KMS-11 (cell line): ENCODE measurements at regions not wholly inside any gene's neighbourhood (a gene's known extent, or its start where the extent isn't known, plus 50 kb on each side); places are given as distances from the start of the nearest gene placed in this dataset.

Source experiments
- H2AFZ ChIP-seq: fragments of 200-600 bp; sonication (generic); 2 replicates; pipeline ENCODE4 v1.6.1; 2016; ENCODE audit warnings: antibody characterized with exemption, mixed run types, low read depth
- H3K27ac ChIP-seq: fragments of 200-600 bp; sonication (generic); 2 replicates; pipeline ENCODE4 v1.6.1; 2016; ENCODE audit warnings: mild to moderate bottlenecking, mixed run types
- H3K27me3 ChIP-seq: fragments of 200-600 bp; sonication (generic); 2 replicates; pipeline ENCODE4 v1.6.1; 2017; ENCODE audit warnings: mild to moderate bottlenecking, low read depth, mixed run types, moderate library complexity; ENCODE audit not compliant: insufficient read depth
- H3K36me3 ChIP-seq: fragments of 200-600 bp; sonication (generic); 2 replicates; pipeline ENCODE4 v1.6.1; 2017; ENCODE audit warnings: mild to moderate bottlenecking, mixed run types; ENCODE audit not compliant: insufficient read depth
- H3K4me1 ChIP-seq: fragments of 200-600 bp; sonication (generic); 2 replicates; pipeline ENCODE4 v1.6.1; 2016; ENCODE audit warnings: mild to moderate bottlenecking, low read depth, mixed run types; ENCODE audit not compliant: poor library complexity, severe bottlenecking
- H3K4me2 ChIP-seq: fragments of 200-600 bp; sonication (generic); 2 replicates; pipeline ENCODE4 v1.7.0; 2016; ENCODE audit warnings: mild to moderate bottlenecking, mixed run types
- H3K4me3 ChIP-seq: fragments of 200-600 bp; sonication (generic); IDR thresholded peaks from 2 replicates; pipeline ENCODE4 v1.6.1; 2017; ENCODE audit warnings: low read depth, low read length, mixed read lengths; ENCODE audit not compliant: insufficient read depth
- H3K79me2 ChIP-seq: fragments of 200-600 bp; sonication (generic); 2 replicates; pipeline ENCODE4 v1.6.1; 2016; ENCODE audit warnings: low read depth, mixed run types; ENCODE audit not compliant: insufficient read depth
- H3K9ac ChIP-seq: fragments of 200-600 bp; sonication (generic); 2 replicates; pipeline ENCODE4 v1.6.1; 2016; ENCODE audit warnings: mild to moderate bottlenecking, mixed run types
- H4K20me1 ChIP-seq: fragments of 200-600 bp; sonication (generic); 2 replicates; pipeline ENCODE4 v1.6.1; 2016; ENCODE audit warnings: mild to moderate bottlenecking, mixed run types; ENCODE audit not compliant: insufficient read depth
- TF ChIP-seq, protein P1 (sequence below): fragments of 200-600 bp; sonication (generic); conservative IDR thresholded peaks from 2 replicates; pipeline ENCODE4 v1.6.1; 2017; ENCODE audit warnings: low read depth, mild to moderate bottlenecking, antibody characterized with exemption, low read length, moderate library complexity, mixed read lengths

DNA sequence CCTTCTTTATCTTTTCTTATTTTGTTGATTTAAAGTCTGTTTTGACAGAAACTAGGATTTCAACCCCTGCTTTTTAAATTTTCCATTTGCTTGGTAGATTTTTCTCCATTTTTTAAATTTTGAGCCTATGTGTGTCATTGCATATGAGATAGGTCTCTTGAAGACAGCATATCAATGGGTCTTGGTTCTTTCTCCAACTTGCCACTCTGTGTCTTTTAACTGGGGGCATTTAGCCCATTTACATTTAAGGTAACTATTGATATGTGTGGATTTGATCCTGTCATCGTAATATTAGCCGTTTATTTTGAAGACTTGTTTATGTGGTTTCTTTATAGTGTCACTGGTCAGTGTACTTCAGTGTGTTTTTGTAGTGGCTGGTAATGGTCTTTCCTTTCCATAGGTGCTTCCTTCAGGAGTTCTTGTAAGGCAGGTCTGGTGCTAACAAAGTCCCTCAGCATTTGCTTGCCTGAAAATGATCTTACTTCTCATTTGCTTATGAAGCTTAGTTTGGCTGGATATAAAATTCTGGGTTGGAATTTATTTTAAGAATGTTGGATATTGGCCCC is 223.9 kb downstream of the USP25 start:
- TF ChIP-seq, protein P1, sequence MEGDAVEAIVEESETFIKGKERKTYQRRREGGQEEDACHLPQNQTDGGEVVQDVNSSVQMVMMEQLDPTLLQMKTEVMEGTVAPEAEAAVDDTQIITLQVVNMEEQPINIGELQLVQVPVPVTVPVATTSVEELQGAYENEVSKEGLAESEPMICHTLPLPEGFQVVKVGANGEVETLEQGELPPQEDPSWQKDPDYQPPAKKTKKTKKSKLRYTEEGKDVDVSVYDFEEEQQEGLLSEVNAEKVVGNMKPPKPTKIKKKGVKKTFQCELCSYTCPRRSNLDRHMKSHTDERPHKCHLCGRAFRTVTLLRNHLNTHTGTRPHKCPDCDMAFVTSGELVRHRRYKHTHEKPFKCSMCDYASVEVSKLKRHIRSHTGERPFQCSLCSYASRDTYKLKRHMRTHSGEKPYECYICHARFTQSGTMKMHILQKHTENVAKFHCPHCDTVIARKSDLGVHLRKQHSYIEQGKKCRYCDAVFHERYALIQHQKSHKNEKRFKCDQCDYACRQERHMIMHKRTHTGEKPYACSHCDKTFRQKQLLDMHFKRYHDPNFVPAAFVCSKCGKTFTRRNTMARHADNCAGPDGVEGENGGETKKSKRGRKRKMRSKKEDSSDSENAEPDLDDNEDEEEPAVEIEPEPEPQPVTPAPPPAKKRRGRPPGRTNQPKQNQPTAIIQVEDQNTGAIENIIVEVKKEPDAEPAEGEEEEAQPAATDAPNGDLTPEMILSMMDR, result no peak
- no peak overlapping the region for H2AFZ ChIP-seq
- no peak overlapping the region for H3K4me2 ChIP-seq
- no peaks in the 10 kb centered on the region for H3K4me1 ChIP-seq
- H3K27ac ChIP-seq, result no peak overlapping the region
- H3K79me2 ChIP-seq, result no peaks in the 10 kb centered on the region
- H3K4me3 ChIP-seq, result no peak overlapping the region
- H3K36me3 ChIP-seq, result no peaks in the 10 kb centered on the region
- H4K20me1 ChIP-seq, result no peaks in the 10 kb centered on the region
- no peak overlapping the region for H3K9ac ChIP-seq
- no peaks in the 10 kb centered on the region for H3K27me3 ChIP-seq

DNA sequence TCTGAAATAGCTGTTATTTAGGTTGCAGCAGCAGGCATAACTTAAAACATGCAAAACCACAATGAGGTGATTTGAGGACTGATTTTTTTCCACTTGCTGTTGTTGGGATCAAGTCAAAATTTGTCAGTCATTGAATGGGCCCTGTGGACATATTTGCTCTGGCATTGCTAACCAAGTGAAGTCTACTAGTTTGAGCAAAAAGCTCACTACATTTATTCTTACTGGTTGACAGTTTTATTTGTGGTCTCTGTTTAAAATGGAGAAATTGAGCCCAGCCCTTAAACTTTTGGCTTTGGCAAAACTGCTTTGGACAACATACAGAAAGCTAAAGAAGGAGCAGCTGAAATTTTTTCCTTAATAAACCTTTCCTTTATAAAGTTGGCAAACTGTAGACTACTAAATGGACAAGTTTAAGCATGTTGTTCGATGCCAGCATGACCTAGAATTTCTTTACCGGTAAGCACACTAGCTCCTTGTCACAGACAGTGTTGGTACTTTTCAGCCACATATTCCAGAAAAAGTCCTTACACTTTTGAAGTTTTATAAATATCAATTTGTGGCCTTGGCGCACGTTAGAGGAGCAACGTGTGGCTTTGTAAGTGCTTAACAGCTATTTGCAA is 234.6 kb downstream of the USP25 start:
- no peaks in the 10 kb centered on the region for H3K79me2 ChIP-seq
- TF ChIP-seq, protein P1, result no peak
- no peak overlapping the region for H3K4me2 ChIP-seq
- no peaks in the 10 kb centered on the region for H3K36me3 ChIP-seq
- no peak overlapping the region for H3K9ac ChIP-seq
- H3K27ac ChIP-seq, result no peak overlapping the region
- no peaks in the 10 kb centered on the region for H3K27me3 ChIP-seq
- H3K4me1 ChIP-seq, result no peaks in the 10 kb centered on the region
- no peak overlapping the region for H2AFZ ChIP-seq
- H3K4me3 ChIP-seq, result no peak overlapping the region
- H4K20me1 ChIP-seq, result no peaks in the 10 kb centered on the region

DNA sequence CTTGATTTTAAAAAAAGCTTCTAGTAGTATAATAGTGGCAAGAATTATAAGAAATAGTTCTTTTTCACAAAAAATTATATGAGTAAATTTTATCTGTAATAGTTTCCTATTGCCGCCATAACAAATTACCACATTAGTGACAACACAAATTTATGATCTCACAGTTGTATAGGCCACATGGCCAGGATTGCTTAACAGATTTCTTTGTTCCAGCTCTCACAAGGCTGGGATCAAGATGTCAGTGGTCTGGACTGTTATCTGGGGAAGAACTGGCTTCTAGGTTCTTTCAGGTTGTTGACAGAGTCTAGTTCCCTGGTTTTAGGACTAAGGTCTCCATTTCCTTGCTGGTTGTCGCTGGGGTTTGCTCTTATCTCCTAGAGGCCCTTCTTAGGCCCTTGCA is 236.4 kb downstream of the USP25 start:
- Histone ChIP-seq H3K36me3 (no peaks in the 10 kb centered on the region), H3K79me2 (no peaks in the 10 kb centered on the region), H3K4me2 (no peak overlapping the region), H3K4me3 (no peak overlapping the region), H3K9ac (no peak overlapping the region), H3K4me1 (no peaks in the 10 kb centered on the region), H4K20me1 (no peaks in the 10 kb centered on the region), H3K27me3 (no peaks in the 10 kb centered on the region), H3K27ac (no peak overlapping the region), H2AFZ (no peak overlapping the region)
- TF ChIP-seq, protein P1, result no peak

DNA sequence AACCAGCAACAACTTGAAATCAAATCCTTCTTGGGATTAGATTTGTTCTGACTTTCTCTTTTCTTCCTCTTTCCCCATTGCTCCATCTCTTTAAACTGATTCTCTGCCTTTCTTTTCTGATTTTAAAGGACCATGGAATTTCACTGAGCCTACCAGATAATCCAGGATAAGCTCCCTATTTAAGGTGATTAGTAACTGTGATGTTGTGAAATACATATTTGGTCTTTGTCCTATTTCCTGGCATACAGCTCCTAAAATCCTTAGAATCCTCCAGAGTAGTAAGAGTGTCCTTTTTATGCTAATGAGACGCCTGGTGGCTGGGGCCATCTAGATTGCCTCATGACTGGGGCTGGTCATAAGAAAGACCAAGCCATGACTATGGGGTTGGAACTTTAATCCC is 236.9 kb downstream of the USP25 start:
- Histone ChIP-seq H3K27me3 (no peaks in the 10 kb centered on the region), H3K4me2 (no peak overlapping the region), H3K27ac (no peak overlapping the region), H3K4me1 (no peaks in the 10 kb centered on the region), H4K20me1 (no peaks in the 10 kb centered on the region), H3K36me3 (no peaks in the 10 kb centered on the region), H3K4me3 (no peak overlapping the region), H3K79me2 (no peaks in the 10 kb centered on the region), H3K9ac (no peak overlapping the region), H2AFZ (no peak overlapping the region)
- TF ChIP-seq, protein P1, result no peak
